ENCODE measurements at regions not wholly inside any gene's neighbourhood (a gene's known extent, or its start where the extent isn't known, plus 50 kb on each side); places are given as distances from the start of the nearest gene placed in this dataset.
"Not testable (repeated sequence)": the region's sequence is repeated elsewhere in the genome, so short reads cannot be mapped to it uniquely, and the experiment has no call there.

- not testable (repeated sequence) for DNase-seq
These were observed 330.5 kb upstream of the HNRNPA3 start for GRCh38 chr2:176882045-176882444.

GRCh38 chr2:176885001-176885643 is 327.5 kb upstream of the HNRNPA3 start:
- DNase-seq, result no peak

GRCh38 chr2:176885661-176886060 is 326.9 kb upstream of the HNRNPA3 start:
- DNase-seq, result no peak

- no peak for DNase-seq
These were observed 321.5 kb upstream of the HNRNPA3 start for GRCh38 chr2:176891105-176891504.

- no peak for DNase-seq
These were observed 320.7 kb upstream of the HNRNPA3 start for GRCh38 chr2:176891857-176892256.

GRCh38 chr2:176892676-176893226 is 319.8 kb upstream of the HNRNPA3 start:
- DNase-seq, result peak; percentile 22

GRCh38 chr2:176895158-176895557 is 317.4 kb upstream of the HNRNPA3 start:
- DNase-seq, result no peak

GRCh38 chr2:176902454-176902853 is 310.1 kb upstream of the HNRNPA3 start:
- no peak for DNase-seq

GRCh38 chr2:176904053-176904452 is 308.5 kb upstream of the HNRNPA3 start:
- DNase-seq, result not testable (repeated sequence)

- DNase-seq, result no peak
These were observed 305.3 kb upstream of the HNRNPA3 start for GRCh38 chr2:176907341-176907740.

- DNase-seq, result no peak
These were observed 301.8 kb upstream of the HNRNPA3 start for GRCh38 chr2:176910828-176911227.

- DNase-seq, result no peak
These were observed 298.6 kb upstream of the HNRNPA3 start for GRCh38 chr2:176913955-176914354.

GRCh38 chr2:176914371-176914770 is 298.2 kb upstream of the HNRNPA3 start:
- no peak for DNase-seq

GRCh38 chr2:176922545-176922944 is 290.0 kb upstream of the HNRNPA3 start:
- not testable (repeated sequence) for DNase-seq

- DNase-seq, result no peak
These were observed 289.4 kb upstream of the HNRNPA3 start for GRCh38 chr2:176923205-176923604.

- no peak for DNase-seq
These were observed 287.6 kb upstream of the HNRNPA3 start for GRCh38 chr2:176924909-176925534.

- DNase-seq, result no peak
These were observed 286.1 kb upstream of the HNRNPA3 start for GRCh38 chr2:176926453-176926852.

GRCh38 chr2:176929387-176929786 is 283.2 kb upstream of the HNRNPA3 start:
- not testable (repeated sequence) for DNase-seq

- DNase-seq, result no peak
These were observed 280.7 kb upstream of the HNRNPA3 start for GRCh38 chr2:176931588-176932563.

GRCh38 chr2:176934131-176934530 is 278.5 kb upstream of the HNRNPA3 start:
- DNase-seq, result no peak

- DNase-seq, result no peak
These were observed 277.7 kb upstream of the HNRNPA3 start for GRCh38 chr2:176934869-176935415.

- no peak for DNase-seq
These were observed 277.0 kb upstream of the HNRNPA3 start for GRCh38 chr2:176935543-176936102.

GRCh38 chr2:176936410-176936809 is 276.2 kb upstream of the HNRNPA3 start:
- DNase-seq, result no peak
